Hepatic stellate cell (primary cell): ENCODE measurements at regions not wholly inside any gene's neighbourhood (a gene's known extent, or its start where the extent isn't known, plus 50 kb on each side); places are given as distances from the start of the nearest gene placed in this dataset.

ENCODE experiments used
- DNase-seq: peaks from one replicate; pipeline ENCODE4 v3.0.0; 2011; ENCODE audit warnings: low spot score

GRCh38 chr11:13220148-13220547 lies 57.4 kb upstream of the BMAL1 start:
- no peak for DNase-seq

DNA sequence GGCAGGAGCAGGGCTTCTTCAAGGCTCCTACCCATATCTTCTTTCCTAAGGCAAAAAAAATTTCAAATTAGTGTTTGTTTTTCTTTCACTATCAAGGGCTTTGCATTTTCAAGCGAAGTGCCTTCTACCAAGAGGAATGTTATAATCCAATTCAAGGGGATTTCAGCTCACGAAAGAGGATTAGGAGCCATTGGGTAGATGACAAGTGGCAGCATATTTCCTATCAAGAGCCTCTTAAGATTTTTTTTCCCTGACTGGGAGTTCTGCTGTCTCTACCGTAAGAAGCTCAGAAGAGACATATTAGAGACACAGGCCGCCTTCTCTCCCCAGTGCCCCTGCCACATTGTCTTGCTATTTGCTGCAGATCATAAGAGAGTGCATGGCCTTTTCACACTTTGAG lies 55.9 kb upstream of the BMAL1 start:
- no peak for DNase-seq

- no peak for DNase-seq
These were observed 55.3 kb upstream of the BMAL1 start for GRCh38 chr11:13222285-13222684.

DNA sequence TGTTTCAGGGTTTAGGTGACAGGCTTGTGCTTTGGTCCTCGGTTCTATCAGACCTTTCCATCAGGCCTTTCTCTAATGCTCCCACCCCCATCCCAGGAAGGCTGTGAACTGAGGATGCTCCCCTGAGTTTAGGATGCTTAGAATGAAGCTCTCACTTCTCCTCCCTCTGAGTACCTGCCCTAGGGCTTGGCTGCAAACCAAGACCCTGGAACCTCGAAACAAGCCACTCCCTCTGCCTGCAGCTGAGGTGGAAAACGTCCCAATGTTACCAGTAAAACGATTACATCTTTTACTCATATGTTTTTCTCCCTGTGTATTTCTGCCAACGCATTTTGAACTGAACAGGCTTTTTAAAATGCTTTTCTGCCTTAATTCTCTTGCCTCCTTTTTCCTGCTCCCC lies 54.5 kb upstream of the BMAL1 start:
- DNase-seq, result no peak

GRCh38 chr11:13224324-13224723 lies 53.3 kb upstream of the BMAL1 start:
- DNase-seq, result no peak

DNA sequence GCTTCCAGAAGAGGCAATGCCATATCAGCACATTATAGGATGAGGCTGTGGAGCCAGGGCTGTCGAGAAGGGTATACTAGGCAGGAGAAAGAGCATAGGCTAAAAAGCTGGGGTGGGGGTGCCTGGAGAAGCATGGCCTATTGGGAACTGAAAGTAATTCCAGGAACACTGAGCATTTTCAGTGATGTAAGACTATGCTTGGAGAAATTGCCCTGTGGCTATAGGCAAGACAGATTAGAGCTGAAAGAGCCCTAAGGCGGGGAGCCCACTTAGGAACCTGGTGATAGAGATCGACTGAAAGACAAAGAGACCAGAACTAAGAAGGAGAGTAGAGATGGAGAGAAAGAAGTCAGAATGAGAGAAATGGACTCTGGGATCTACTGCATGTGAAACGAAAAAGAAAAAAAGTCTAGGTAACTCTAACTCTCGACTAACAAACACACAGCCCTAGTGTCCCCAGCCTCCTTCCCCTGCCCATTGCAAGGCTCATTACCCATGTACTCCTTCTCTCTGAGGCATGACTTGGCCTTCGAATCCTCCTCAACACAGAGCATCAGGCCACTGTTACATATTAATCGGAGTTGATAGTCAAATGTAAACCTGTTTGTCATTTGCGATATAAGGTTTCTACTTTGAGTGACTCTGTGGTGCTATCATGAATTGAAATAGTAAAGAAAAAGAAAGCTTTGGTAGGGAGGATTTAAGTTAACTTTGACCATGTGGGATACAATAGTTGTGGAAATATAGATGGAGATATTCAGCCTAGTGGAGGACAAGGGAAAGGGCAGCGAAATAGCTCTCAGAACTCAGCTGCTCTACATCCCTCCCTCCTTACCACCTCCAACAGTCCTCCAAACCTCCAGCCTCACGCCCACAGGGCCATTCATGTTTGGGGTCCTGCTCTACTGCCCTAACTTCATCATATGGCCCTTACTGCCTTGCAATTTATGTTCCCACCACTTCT lies 52.3 kb upstream of the BMAL1 start:
- no peak for DNase-seq

DNA sequence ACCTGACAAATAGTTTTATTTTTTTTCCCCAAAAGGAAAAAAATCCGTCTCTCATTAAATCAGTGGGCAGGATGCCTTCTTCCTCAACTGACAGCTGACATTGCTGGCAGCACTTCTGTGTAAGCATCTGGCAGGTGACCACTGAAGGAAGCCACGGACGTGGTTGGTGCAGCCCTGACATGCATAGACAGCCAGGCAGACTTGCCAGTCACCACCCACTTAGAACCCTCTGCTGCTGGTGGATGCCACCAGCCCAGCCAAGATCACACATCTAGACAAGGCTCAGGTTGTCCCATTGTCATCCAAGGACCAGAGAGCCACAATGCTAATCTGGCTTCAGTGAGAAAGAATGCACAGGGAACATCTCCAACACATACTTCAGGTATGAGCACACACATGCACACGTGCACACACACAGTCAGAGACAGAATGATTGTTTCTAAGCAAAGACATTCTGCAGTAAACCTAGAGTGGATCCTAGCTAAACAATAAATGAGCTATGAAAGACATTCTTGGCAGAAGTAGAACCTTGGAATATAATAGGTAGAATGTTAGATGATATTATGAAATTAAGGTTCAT lies 49.8 kb upstream of the BMAL1 start:
- DNase-seq, result no peak
